ENCODE measurements at regions not wholly inside any gene's neighbourhood (a gene's known extent, or its start where the extent isn't known, plus 50 kb on each side); places are given as distances from the start of the nearest gene placed in this dataset.

DNA sequence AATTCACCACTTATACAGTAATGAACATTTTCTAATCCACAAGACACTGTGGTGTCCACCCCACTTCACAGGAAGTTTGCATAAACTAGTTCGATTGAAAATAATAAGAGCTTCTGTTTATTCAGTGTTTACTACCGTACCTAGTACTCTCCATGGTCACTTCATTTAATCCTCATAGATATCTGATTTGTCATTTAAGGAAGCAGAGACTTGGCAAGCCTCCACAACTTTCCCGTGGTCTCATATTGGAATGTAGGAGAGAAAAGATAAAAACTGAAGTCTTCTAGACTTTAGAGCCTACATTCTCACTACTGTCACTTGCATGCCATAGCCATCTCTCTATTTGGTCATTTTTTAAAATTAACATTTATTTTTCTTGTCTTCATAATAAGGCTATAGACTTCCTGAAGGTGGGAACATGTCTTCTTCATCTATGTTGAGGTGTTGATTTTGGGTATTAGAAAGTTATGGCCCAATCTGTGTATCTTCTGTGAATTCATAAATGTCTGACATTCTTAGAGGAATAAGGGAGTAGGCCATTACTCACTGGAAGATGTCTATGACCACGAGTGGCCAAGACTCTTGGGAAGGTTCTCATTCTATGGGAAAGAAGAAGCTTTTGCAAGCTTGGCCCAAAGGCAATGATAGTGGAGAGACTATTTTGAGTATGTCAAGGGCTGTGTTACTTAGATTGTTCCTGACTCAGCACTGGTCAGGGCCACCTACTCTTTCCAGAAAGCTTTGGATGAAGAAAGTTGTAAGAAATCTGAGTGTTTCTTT is 423.7 kb downstream of the LRIG3 start:
- TF ChIP-seq POLR2AphosphoS5 (IDR thresholded peaks at IDR 0.05; ENCODE audit: low read depth, low read length), result no peak
- TF ChIP-seq, protein P1, sequence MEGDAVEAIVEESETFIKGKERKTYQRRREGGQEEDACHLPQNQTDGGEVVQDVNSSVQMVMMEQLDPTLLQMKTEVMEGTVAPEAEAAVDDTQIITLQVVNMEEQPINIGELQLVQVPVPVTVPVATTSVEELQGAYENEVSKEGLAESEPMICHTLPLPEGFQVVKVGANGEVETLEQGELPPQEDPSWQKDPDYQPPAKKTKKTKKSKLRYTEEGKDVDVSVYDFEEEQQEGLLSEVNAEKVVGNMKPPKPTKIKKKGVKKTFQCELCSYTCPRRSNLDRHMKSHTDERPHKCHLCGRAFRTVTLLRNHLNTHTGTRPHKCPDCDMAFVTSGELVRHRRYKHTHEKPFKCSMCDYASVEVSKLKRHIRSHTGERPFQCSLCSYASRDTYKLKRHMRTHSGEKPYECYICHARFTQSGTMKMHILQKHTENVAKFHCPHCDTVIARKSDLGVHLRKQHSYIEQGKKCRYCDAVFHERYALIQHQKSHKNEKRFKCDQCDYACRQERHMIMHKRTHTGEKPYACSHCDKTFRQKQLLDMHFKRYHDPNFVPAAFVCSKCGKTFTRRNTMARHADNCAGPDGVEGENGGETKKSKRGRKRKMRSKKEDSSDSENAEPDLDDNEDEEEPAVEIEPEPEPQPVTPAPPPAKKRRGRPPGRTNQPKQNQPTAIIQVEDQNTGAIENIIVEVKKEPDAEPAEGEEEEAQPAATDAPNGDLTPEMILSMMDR (IDR thresholded peaks at IDR 0.05), result no peak
- TF ChIP-seq, protein P2, sequence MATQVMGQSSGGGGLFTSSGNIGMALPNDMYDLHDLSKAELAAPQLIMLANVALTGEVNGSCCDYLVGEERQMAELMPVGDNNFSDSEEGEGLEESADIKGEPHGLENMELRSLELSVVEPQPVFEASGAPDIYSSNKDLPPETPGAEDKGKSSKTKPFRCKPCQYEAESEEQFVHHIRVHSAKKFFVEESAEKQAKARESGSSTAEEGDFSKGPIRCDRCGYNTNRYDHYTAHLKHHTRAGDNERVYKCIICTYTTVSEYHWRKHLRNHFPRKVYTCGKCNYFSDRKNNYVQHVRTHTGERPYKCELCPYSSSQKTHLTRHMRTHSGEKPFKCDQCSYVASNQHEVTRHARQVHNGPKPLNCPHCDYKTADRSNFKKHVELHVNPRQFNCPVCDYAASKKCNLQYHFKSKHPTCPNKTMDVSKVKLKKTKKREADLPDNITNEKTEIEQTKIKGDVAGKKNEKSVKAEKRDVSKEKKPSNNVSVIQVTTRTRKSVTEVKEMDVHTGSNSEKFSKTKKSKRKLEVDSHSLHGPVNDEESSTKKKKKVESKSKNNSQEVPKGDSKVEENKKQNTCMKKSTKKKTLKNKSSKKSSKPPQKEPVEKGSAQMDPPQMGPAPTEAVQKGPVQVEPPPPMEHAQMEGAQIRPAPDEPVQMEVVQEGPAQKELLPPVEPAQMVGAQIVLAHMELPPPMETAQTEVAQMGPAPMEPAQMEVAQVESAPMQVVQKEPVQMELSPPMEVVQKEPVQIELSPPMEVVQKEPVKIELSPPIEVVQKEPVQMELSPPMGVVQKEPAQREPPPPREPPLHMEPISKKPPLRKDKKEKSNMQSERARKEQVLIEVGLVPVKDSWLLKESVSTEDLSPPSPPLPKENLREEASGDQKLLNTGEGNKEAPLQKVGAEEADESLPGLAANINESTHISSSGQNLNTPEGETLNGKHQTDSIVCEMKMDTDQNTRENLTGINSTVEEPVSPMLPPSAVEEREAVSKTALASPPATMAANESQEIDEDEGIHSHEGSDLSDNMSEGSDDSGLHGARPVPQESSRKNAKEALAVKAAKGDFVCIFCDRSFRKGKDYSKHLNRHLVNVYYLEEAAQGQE (IDR thresholded peaks at IDR 0.05; ENCODE audit: insufficient read depth in 1 of 2, low read depth in 2 of 2, low read length in 1 of 2), result no peak
- no peak for TF ChIP-seq SIN3A (IDR thresholded peaks at IDR 0.05; ENCODE audit: borderline replicate concordance, insufficient read depth, low read depth, low read length)

Data from Panc1 (cell line).